OCI-LY3 (cell line): ENCODE measurements at regions not wholly inside any gene's neighbourhood (a gene's known extent, or its start where the extent isn't known, plus 50 kb on each side); places are given as distances from the start of the nearest gene placed in this dataset.

ENCODE experiments used
- EZH2phosphoT487 ChIP-seq: fragments of 200-600 bp; shearing (Covaris generic); IDR thresholded peaks from 2 replicates; pipeline ENCODE4 v1.6.1; 2018; ENCODE audit warnings: antibody characterized with exemption, mixed run types, low read depth
- TF ChIP-seq, protein P1 (sequence below): fragments of 200-600, 300-600 bp; sonication (generic); IDR thresholded peaks from 2 replicates; pipeline ENCODE4 v1.5.1; 2014; ENCODE audit warnings: antibody characterized with exemption, low read length, low read depth

DNA sequence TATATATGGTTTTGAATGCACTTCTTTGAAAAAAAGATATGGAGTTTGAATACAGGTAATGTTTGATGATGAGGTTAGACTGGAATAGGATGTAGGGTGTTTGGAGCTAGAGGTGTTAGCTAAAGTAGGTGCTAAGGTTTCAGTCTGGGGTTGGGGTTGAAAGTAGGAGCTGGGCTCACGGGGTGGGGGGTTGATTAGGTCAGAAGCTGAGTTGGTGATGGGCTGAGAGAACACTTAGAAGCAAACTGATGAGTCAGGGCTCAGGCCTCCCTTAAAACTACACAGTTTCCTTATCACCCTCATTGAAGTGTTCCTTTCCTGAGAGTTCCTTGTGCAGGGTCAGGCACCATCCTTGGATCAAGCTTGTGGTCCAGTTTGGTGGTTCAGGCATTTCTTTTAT is 308.8 kb upstream of the ADAMTS16 start:
- TF ChIP-seq EZH2phosphoT487: no peak
- TF ChIP-seq, protein P1, sequence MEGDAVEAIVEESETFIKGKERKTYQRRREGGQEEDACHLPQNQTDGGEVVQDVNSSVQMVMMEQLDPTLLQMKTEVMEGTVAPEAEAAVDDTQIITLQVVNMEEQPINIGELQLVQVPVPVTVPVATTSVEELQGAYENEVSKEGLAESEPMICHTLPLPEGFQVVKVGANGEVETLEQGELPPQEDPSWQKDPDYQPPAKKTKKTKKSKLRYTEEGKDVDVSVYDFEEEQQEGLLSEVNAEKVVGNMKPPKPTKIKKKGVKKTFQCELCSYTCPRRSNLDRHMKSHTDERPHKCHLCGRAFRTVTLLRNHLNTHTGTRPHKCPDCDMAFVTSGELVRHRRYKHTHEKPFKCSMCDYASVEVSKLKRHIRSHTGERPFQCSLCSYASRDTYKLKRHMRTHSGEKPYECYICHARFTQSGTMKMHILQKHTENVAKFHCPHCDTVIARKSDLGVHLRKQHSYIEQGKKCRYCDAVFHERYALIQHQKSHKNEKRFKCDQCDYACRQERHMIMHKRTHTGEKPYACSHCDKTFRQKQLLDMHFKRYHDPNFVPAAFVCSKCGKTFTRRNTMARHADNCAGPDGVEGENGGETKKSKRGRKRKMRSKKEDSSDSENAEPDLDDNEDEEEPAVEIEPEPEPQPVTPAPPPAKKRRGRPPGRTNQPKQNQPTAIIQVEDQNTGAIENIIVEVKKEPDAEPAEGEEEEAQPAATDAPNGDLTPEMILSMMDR: no peak
